K562 (cell line): ENCODE measurements at regions not wholly inside any gene's neighbourhood (a gene's known extent, or its start where the extent isn't known, plus 50 kb on each side); places are given as distances from the start of the nearest gene placed in this dataset.

Source experiments
- CBX5 ChIP-seq: IDR thresholded peaks from 2 replicates; pipeline ENCODE4 v1.6.1; 2014; ENCODE audit warnings: low read depth, borderline replicate concordance
- HNRNPH1 ChIP-seq: fragments of 200-400 bp; formaldehyde crosslinking; optimal IDR thresholded peaks from 2 replicates; pipeline ENCODE3; 2017; ENCODE audit warnings: low read depth, mild to moderate bottlenecking, low read length, moderate library complexity
- PATZ1 ChIP-seq: fragments of 250-450 bp; sonication (Bioruptor Pico); IDR thresholded peaks from 2 replicates; pipeline ENCODE4 v1.5.0; 2020; ENCODE audit warnings: mild to moderate bottlenecking, borderline replicate concordance
- POLR2A ChIP-seq: fragments of 450-650 bp; conservative IDR thresholded peaks from 2 replicates; pipeline ENCODE4 v1.6.1; 2016
- POLR2AphosphoS5 ChIP-seq: IDR thresholded peaks from 2 replicates; pipeline ENCODE4 v1.6.1; 2011; ENCODE audit warnings: mild to moderate bottlenecking, low read depth, low read length, moderate library complexity; ENCODE audit not compliant: control insufficient read depth, insufficient read depth
- SIN3A ChIP-seq, 2 experiments: fragments of 150-350 bp in 1 of 2; IDR thresholded peaks; 2 replicates each; pipeline ENCODE4 v1.6.1; 2011 to 2016; ENCODE audit warnings: borderline replicate concordance in 2 of 2, low read depth in 2 of 2, low read length in 2 of 2, mild to moderate bottlenecking in 2 of 2, moderate library complexity in 2 of 2; ENCODE audit not compliant: control insufficient read depth in 1 of 2
- SRF ChIP-seq, 2 experiments: fragments of 250-450, 450-650 bp in 1 of 2; sonication (Bioruptor Pico) in 1 of 2; sonication (generic) in 1 of 2; formaldehyde crosslinking; IDR thresholded peaks; 2 replicates each; pipeline versions ENCODE4 v1.5.0 to v1.5.1; 2020 to 2022; ENCODE audit warnings: mild to moderate bottlenecking in 1 of 2, missing genetic modification reagents in 1 of 2
- TF ChIP-seq, protein P1 (sequence below): fragments of 450-650 bp; IDR thresholded peaks from 2 replicates; pipeline ENCODE4 v1.6.1; 2016; ENCODE audit warnings: mild to moderate bottlenecking, moderate library complexity

GRCh38 chr22:47609653-47610052 is 847.2 kb downstream of the TBC1D22A start:
- TF ChIP-seq, protein P1, sequence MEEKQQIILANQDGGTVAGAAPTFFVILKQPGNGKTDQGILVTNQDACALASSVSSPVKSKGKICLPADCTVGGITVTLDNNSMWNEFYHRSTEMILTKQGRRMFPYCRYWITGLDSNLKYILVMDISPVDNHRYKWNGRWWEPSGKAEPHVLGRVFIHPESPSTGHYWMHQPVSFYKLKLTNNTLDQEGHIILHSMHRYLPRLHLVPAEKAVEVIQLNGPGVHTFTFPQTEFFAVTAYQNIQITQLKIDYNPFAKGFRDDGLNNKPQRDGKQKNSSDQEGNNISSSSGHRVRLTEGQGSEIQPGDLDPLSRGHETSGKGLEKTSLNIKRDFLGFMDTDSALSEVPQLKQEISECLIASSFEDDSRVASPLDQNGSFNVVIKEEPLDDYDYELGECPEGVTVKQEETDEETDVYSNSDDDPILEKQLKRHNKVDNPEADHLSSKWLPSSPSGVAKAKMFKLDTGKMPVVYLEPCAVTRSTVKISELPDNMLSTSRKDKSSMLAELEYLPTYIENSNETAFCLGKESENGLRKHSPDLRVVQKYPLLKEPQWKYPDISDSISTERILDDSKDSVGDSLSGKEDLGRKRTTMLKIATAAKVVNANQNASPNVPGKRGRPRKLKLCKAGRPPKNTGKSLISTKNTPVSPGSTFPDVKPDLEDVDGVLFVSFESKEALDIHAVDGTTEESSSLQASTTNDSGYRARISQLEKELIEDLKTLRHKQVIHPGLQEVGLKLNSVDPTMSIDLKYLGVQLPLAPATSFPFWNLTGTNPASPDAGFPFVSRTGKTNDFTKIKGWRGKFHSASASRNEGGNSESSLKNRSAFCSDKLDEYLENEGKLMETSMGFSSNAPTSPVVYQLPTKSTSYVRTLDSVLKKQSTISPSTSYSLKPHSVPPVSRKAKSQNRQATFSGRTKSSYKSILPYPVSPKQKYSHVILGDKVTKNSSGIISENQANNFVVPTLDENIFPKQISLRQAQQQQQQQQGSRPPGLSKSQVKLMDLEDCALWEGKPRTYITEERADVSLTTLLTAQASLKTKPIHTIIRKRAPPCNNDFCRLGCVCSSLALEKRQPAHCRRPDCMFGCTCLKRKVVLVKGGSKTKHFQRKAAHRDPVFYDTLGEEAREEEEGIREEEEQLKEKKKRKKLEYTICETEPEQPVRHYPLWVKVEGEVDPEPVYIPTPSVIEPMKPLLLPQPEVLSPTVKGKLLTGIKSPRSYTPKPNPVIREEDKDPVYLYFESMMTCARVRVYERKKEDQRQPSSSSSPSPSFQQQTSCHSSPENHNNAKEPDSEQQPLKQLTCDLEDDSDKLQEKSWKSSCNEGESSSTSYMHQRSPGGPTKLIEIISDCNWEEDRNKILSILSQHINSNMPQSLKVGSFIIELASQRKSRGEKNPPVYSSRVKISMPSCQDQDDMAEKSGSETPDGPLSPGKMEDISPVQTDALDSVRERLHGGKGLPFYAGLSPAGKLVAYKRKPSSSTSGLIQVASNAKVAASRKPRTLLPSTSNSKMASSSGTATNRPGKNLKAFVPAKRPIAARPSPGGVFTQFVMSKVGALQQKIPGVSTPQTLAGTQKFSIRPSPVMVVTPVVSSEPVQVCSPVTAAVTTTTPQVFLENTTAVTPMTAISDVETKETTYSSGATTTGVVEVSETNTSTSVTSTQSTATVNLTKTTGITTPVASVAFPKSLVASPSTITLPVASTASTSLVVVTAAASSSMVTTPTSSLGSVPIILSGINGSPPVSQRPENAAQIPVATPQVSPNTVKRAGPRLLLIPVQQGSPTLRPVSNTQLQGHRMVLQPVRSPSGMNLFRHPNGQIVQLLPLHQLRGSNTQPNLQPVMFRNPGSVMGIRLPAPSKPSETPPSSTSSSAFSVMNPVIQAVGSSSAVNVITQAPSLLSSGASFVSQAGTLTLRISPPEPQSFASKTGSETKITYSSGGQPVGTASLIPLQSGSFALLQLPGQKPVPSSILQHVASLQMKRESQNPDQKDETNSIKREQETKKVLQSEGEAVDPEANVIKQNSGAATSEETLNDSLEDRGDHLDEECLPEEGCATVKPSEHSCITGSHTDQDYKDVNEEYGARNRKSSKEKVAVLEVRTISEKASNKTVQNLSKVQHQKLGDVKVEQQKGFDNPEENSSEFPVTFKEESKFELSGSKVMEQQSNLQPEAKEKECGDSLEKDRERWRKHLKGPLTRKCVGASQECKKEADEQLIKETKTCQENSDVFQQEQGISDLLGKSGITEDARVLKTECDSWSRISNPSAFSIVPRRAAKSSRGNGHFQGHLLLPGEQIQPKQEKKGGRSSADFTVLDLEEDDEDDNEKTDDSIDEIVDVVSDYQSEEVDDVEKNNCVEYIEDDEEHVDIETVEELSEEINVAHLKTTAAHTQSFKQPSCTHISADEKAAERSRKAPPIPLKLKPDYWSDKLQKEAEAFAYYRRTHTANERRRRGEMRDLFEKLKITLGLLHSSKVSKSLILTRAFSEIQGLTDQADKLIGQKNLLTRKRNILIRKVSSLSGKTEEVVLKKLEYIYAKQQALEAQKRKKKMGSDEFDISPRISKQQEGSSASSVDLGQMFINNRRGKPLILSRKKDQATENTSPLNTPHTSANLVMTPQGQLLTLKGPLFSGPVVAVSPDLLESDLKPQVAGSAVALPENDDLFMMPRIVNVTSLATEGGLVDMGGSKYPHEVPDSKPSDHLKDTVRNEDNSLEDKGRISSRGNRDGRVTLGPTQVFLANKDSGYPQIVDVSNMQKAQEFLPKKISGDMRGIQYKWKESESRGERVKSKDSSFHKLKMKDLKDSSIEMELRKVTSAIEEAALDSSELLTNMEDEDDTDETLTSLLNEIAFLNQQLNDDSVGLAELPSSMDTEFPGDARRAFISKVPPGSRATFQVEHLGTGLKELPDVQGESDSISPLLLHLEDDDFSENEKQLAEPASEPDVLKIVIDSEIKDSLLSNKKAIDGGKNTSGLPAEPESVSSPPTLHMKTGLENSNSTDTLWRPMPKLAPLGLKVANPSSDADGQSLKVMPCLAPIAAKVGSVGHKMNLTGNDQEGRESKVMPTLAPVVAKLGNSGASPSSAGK, result no peak
- TF ChIP-seq SIN3A (IDR thresholded peaks at IDR 0.05; ENCODE audit: borderline replicate concordance in 2 of 2, control insufficient read depth in 1 of 2, low read depth in 2 of 2, low read length in 2 of 2), result no peak
- no peak for TF ChIP-seq PATZ1
- no peak for TF ChIP-seq HNRNPH1
- no peak for TF ChIP-seq CBX5
- TF ChIP-seq POLR2A, result no peak
- TF ChIP-seq POLR2AphosphoS5, result no peak
- TF ChIP-seq SRF (CRISPR knock-in tag; IDR thresholded peaks at IDR 0.05), result no peak
